HEK293T (cell line): ENCODE measurements at regions not wholly inside any gene's neighbourhood (a gene's known extent, or its start where the extent isn't known, plus 50 kb on each side); places are given as distances from the start of the nearest gene placed in this dataset.
"Not testable (repeated sequence)": the region's sequence is repeated elsewhere in the genome, so short reads cannot be mapped to it uniquely, and the experiment has no call there.

Source experiments
- ELF4 ChIP-seq: fragments of 450-650 bp; IDR thresholded peaks from 2 replicates; pipeline ENCODE4 v1.6.1; 2017; ENCODE audit warnings: antibody characterized with exemption
- FOXA1 ChIP-seq: fragments of 450-650 bp; IDR thresholded peaks from 2 replicates; pipeline ENCODE4 v1.6.1; 2016; ENCODE audit warnings: mild to moderate bottlenecking
- FOXK2 ChIP-seq: fragments of 450-650 bp; IDR thresholded peaks from 2 replicates; pipeline ENCODE4 v1.6.1; 2016; ENCODE audit warnings: mild to moderate bottlenecking
- FOXM1 ChIP-seq: fragments of 450-650 bp; IDR thresholded peaks from 2 replicates; pipeline ENCODE4 v1.6.1; 2017; ENCODE audit warnings: mild to moderate bottlenecking, borderline replicate concordance
- L3MBTL2 ChIP-seq: fragments of 450-650 bp; conservative IDR thresholded peaks from 2 replicates; pipeline ENCODE4 v1.6.1; 2016; ENCODE audit warnings: mild to moderate bottlenecking
- NFRKB ChIP-seq: fragments of 450-650 bp; IDR thresholded peaks from 2 replicates; pipeline ENCODE4 v1.6.1; 2016; ENCODE audit warnings: mild to moderate bottlenecking, moderate library complexity
- SP1 ChIP-seq: fragments of 450-650 bp; IDR thresholded peaks from 2 replicates; pipeline ENCODE4 v1.6.1; 2017

DNA sequence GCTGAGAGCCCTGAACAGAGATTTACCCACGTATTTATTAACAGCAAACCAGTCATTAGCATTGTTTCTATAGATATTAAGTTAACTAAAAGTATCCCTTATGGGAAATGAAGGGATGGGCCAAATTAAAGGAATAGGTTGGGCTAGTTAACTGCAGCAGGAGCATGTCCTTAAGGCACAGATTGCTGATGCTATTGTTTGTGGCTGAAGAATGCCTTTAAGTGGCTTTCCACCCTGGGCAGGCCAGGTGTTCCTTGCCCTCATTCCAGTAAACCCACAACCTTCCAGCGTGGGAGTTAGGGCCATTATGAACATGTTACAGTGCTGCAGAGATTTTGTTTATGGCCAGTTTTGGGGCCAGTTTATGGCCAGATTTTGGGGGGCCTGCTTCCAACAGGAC lies 55.6 kb upstream of the FMNL2 start:
- not testable (repeated sequence) for TF ChIP-seq FOXK2, SP1, FOXM1, FOXA1, ELF4, NFRKB, L3MBTL2
